GM21786 (cell line): ENCODE measurements at regions not wholly inside any gene's neighbourhood (a gene's known extent, or its start where the extent isn't known, plus 50 kb on each side); places are given as distances from the start of the nearest gene placed in this dataset.
"Not testable (repeated sequence)": the region's sequence is repeated elsewhere in the genome, so short reads cannot be mapped to it uniquely, and the experiment has no call there.

Experiments used
- ATAC-seq: cut with Tn5 transposase; IDR thresholded peaks from one replicate; pipeline ENCODE4 v1.9.1; 2021; ENCODE audit not compliant: unreplicated experiment

DNA sequence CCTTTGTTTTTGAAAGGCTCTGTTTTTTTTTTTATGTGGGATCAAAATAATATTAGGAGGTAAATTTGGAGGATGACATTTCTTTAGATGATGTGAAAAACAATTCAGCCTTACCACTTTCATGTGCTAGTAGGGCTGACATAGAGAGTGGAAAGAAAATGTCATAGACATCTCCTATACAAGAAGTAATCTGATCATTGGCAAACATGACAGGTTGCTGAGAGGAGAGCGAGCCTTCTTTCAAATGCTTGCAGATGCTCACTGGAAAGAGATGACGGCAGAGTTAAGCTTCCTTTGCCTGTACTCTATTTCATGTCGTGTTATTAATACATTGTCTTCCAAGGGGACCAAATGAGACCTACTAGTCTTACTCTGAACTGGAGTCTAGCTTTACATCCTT, 160.1 kb upstream of the DAP start:
- ATAC-seq: no peak

DNA sequence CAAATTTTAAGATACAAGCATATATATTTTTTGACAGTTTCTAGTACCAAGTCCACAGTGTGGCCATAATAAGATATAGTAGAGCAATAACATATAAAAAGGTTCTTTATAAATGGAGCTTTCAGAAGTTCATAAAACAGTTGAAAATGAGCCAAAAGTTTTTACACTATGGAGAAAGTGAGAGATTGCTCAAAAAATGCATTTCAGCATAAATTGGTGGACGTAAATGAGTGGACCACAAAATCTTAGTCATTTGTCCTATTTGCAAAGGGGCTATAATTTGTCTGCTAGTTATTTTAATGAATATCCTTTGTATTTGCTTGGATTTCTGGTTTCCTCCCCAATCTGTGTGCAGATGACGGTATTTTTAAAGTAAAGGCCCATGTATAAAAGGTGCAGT, 159.4 kb upstream of the DAP start:
- no peak for ATAC-seq

DNA sequence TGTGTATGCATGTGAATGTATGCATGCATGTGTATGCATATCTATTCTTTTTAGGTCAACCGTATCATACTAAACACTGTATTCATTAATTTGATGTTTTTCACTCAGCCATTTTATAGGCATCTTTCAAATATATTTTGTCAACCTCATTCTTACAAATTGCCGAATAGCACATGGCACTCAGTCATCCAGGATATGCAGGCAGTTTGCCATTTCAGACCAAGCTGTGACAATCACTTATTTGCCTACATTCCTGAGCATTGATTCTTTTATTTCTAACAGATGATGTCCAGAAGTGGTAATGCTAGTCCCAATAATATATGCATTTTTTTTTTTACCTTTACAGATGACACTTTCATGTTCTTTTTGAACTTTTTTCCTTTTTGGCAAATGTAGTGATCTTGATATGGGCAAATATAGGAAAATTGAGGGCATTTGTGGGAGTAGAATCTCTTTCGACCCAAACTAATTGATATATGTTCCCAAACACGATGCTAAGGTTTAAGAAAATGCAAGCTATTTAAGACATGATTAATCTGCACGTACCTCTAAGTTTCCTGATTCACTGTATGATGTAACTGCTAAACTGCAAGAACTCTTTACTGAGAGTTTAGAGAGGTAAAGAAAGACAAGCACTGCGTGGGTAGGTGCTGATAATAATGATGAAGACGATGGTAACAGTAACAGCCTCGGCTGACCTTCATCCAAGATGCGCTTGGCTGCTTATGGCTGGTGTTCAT, 153.9 kb upstream of the DAP start:
- no peak for ATAC-seq

DNA sequence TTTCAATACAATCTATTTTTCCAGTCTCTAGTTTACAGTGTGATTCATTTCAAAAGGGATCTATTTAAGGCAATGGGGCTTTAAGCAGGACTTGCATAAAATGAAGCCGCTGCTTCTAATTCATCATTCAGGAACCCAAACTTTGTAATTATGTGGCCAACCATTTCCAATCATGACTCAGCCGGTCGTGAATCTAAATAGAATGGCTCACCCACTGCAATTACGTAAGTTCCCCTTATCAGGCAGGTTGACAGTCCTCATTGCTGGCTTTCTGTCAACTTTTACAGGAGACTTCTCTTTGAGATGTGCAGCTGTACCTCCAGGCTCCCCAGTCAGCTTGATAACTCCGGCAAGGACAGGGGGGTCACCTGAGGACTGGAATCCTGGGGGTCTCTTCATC, 152.8 kb upstream of the DAP start:
- ATAC-seq: no peak

DNA sequence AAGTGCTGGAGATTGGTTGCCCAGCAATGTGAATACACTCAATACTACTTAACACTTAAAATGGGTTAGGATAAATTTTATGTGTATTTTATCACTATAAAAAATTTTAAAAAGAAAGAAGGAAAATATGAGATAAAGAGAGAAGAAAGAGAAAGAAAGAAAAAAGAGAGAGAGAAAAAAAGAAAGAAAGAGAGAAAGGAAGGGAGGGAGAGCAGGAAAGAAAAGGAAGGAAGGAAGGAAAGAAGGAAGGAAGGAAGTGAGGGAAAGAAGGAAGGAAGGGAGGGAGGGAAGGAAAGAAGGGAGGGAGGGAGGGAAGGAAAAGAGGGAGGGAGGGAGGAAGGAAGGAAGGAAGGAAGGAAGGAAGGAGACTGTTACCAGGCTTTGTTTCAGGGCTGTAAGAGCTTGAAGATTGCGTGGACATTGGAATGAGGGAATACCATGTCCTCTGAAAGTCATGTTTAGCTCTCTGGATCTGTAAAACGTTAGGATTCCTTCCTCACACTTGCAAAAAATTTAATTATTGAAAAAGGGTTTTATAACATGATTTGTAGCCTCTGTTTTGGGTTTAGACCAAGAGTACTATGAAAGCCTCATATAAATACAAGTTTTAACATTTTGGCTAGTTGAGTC, 152.3 kb upstream of the DAP start:
- no peak for ATAC-seq

DNA sequence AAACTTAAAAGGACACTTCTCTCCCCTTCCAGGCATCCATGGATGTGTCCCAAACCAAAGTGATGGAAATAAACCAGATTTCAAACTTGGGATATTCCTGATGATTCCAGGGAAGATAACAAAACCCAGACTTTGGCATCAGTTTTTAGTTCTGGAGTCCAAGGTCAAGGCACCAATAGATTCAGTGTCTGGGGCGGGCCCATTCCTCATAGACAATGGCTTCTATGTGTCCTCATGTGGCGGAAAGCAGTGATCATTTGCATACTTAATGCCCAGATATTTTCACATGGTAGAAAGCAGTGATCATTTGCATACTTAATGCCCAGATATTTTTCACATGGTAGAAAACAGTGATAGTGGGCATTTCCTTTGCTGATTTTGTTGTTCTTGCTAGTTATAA, 151.4 kb upstream of the DAP start:
- no peak for ATAC-seq

DNA sequence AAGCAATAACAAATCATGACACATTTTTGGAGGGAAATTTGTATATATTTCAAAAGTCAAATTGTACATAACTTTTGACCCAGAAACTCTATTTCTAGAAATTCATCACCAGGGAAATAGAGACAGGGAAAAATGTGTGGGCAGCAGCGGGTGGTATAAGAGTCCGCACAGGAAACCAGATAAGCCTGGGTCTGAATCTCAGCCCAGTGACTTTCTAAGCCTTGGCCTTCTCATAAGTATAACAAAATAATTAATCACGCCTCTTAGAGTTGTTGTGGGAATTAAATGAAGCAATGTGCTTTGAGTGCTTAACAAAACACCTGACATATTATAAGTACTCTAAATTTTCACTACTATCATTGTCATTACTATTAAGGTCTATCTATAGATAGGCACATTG, 149.2 kb upstream of the DAP start:
- ATAC-seq: no peak

DNA sequence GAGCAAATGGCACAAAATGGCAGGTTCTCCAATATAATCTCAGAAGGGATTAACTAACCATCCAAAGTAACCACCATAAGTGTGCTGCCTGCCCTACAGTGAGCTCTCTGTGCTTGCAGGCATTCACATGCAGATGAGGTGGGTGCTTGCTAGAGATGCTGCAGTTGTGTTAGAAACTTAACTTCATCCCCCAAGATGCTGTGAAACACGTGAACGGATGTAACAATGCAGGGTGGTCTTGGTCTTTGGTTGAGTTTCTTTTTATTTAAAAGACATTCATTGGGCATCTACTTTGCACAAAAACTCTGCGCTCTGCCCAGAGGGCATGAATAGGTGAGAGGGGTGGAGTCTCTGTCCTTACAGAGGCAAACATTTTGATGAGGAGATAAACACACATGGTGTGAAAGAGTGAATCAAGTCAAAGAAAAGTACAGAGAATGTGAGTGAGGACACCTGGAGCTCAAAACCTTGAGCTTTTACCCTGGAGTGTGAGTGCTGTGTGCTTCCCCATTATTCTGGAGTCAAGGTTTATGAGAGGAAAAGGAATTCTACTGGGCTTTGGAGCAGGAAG, 143.9 kb upstream of the DAP start:
- ATAC-seq: no peak

DNA sequence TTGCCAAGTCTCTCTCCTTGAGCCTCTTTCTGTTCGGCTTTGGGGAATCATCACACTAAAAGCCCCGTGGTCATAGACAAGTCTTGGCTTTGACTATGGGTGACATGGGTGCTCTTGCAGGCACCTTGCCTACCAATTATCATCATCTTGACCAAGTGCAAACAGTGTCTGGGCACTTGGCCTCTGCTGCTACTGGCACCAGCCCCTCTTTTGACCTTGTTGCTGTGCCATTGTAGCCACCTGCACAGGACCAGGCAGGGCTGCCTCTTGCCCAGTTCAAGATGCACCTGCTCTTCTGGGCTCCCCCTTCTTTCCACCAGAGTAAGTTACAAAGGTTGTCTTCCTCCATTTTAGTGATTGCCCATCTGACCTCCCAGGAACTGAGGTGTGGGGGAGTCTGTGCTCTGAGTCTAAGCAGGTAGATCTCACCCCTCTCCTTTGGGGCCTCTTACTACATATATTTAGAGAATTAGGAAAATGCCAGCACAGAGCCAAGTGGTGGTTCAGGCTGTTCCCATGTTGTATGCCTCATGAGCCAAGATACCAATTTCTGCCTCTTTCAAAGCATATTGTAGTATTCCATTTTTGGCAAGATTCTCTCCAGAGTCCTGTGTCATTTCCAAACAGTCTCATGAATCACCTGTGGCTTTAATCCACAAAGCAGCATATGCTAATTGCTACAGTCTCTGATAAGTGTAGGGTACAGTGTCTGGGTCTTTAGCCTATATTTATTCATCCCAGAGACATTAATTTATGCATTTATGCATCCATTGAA, 142.9 kb upstream of the DAP start:
- no peak for ATAC-seq

DNA sequence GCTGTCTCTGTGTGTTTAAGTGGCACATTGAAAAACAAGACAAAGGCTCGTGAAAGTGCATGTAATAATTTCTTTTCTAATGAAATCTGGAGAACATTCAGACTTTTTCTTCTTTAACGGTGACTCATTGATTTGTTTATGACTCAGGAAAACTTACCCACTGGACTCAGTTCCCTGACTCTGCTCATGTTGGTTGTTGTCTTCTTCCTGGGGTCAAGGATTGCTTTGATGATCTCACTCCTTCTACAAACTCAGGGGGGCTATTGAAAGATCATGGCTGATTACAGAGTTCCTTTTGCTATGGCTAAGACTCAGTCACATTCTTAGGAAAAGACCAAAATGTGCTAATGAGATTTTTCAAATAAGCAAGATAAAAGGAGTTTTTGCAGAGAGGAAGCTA, 141.1 kb upstream of the DAP start:
- no peak for ATAC-seq

DNA sequence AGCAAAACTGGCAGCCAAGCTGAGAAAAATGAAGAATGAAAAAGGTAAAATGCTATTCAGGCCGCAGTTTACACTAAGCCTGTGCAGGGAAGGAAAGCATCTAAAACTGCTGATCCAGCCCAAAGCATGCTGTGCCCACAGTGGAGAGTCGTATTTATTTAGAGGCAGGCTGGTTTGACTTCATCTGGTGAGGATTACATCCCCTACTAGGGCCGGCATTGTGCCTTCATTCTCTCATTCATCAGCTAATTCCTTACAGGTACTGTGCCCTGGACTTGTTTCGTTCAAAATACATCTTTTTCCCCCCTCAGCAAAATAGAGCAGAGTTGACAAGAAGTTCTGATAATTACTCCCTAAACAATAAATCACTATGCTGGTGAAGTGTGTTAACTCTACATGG, 137.5 kb upstream of the DAP start:
- ATAC-seq: no peak

DNA sequence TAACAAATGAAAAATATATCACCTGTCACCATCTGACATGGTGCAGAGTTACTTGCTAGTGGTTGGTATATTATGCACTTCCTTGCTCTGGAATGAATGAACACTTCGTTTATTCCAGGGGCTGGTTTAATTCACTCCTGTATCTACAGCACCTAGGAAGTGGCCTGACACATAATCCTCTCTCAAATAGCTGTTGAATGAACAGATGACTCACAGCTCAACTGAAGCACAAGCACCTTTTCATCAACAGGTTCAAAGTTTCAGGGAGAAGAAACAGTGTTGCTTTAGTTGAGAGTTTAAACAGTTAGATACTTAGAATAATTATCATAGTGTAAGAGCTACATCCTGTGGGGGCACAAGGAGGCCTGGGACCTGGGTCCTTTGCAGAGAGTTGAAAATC, 135.0 kb upstream of the DAP start:
- no peak for ATAC-seq

DNA sequence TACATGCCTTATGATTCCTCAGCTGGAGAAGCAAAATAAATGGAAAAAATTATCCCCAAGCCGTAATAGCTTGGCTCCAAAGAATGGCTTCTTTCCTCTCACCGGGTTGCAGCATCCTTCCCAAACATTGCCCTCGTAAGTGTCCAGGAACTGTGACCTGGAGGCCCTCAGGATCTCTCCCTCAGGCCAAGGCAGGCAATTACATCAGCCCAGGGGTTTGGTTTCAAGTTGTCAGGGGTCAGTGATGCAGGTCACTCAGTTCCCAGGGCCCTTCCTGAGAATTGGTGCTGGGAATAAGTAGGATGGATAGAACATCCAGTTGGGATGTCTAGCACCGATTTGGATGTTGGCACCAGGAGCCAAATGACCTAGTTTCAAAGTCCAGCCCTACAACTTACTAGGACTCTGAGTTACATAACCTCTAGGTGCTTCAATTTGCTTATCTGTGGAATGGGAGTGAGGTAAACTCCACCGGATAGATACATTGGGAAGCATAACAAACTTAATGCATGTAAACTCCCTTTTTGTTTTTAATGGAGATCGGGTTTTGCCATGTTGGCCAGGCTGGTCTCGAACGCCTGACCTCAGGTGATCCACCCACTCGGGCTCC, 133.5 kb upstream of the DAP start:
- ATAC-seq: no peak

DNA sequence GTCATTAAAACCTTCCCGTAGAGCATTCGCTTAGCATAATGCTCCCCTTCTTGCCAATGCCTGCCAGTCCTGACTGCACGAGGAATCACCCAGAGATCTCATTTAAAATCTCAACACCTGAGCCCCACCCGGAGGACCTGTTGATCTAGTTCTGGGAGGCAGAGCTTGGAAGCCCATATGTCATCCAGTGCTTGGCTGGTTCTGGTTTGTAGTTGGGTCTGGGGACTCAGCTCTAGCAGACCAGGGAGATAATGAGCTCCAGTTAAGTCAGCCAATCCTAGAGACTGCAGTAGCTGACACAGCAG, 131.8 kb upstream of the DAP start:
- ATAC-seq: no peak

DNA sequence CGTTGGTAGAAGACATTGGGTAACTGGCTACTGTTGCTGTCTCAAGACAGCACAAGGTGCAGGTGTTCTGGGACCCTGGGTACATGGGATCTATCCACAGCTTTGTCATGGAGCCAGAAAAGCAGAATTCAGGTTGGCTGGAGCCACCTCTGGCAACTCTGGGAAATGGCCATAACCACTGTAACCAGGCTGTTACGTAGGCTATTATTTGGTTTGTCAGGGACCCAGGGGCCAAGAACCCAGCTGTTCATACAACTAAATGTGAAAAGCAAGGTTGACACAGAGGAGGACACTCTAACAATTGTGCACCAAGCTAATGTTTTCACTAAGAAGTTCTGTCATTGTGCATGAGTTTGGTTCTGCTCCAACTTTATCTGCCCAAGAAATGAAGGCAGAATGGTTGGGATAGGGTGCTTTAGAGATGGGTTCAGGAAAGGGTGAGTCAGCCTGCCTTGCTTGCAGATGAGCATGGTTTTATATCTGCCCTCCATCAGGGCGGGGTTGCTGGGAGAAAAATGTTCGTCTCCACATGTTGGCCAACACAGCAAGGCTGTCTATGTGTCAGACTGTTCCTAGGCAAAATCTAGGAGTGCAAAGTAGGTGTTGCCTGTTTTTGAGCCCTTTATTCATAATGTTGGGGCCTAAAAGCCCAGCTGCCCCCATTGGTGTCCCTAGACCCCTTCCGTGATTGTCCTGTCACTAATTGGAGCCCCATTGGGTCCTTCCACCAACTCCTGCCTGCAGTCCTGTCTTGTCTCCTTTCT, 131.3 kb upstream of the DAP start:
- ATAC-seq: no peak

DNA sequence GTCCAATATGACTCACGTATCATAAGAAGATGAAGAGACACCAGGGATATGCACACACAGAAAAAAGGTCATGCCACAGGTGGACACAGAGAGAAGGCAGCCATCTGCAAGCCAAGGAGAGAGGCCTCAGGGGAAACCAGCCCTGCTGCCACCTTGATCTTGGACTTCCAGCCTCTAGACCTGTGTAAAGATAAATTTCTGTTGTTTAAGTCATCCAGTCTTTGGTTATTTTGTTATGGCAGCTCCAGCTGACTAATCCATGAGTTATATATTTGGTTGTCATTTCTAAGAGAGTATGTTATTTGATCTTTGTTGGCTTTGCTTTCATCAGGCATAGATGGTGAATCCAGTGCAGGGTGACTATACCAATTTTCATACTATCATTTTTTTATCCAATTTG, 130.2 kb upstream of the DAP start:
- ATAC-seq: no peak

DNA sequence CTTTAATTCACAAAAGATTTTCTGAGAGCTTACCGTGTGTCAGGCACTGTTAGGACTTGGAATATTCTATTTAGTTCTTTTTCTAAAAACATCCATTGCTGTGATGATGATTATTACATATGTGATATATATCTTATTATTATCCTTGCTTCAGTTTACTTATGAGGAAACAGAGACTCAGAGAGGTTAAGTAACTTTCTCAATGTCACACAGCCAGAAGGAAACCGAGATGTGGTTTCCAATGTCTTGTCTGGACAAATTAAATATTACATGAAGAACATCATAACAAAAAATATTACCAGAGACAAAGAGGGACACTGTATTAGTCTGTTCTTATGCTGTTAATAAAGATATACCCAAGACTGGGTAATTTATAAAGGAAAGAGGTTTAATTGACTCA, 125.5 kb upstream of the DAP start:
- no peak for ATAC-seq

DNA sequence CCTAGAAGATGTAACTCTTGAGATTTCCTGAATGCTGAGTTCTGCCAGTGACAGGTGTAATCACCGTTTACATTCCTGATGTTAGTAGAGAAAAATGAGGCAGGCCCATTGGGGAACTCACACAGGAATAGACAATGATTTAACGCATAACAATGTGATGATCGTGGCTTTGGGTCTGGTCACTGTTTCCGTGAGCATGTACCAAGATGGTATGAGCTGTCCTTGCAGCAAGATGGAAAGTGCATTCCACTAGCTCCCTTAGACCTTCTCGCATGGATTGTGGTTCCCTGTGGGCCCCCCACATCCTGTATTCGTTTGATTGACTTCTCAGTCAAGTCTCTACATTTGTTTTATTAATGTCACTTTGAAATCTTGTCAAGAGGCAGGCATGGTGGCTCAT, 124.0 kb upstream of the DAP start:
- no peak for ATAC-seq

DNA sequence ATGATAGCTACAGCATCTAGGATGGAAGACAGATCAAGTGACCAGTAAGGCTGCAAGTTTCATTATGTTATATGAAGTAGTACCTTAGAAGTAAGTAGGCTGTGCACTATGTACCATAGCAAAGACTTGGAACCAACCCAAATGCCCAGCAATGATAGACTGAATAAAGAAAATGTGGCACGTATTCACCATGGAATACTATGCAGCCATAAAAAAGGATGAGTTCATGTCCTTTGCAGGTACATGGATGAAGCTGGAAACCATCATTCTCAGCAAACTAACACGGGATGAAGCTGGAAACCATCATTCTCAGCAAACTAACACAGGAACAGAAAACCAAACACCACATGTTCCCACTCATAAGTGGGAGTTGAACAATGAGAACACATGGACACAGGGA, 122.9 kb upstream of the DAP start:
- not testable (repeated sequence) for ATAC-seq

DNA sequence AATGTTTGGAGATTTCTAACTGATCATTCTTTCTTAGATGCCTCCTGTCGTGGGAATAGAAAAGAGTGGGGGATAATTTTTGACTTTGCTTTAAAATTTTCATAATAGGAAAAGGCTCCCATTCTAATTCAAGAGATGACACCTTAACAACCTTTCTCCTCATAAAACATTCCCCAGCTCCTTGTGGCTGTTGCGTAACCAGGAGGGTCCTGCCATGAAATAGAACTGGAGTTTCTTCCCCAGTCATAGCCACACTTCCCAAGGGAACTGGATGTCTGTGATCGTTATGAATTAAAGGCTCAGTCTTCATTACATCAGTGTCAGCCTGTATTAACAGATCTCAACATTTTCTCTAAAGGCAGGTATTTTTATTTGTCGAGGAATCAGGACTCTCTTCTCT, 119.9 kb upstream of the DAP start:
- ATAC-seq: no peak

DNA sequence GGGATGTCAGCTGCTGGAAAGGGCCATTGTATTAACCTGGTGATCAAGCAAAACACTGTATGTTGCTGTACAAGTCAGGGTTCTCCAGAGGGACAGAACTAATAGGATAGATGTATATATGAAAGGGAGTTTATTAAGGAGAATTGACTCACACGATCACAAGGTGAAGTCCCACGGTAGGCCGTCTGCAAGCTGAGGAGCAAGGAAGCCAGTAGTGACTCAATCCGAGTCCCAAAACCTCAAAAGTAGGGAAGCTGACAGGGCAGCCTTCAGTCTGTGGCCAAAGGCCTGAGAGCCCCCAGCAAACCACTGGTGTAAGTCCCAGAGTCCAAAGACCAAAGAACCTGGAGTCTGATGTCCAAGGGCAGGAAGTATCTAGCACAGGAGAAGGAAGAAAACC, 116.0 kb upstream of the DAP start:
- ATAC-seq: not testable (repeated sequence)
